Smooth muscle cell (in vitro differentiated cells): ENCODE measurements at regions not wholly inside any gene's neighbourhood (a gene's known extent, or its start where the extent isn't known, plus 50 kb on each side); places are given as distances from the start of the nearest gene placed in this dataset.

Experiments
- DNase-seq: peaks from one replicate; lab custom pipeline; 2025; ENCODE audit not compliant: unreplicated experiment; lab: John Stamatoyannopoulos, UW
- H2AFZ ChIP-seq: fragments of 200-600 bp; sonication (generic); 2 replicates; pipeline ENCODE4 v1.6.0; 2016; ENCODE audit warnings: antibody characterized with exemption, low read depth, mild to moderate bottlenecking
- H3F3A ChIP-seq: fragments of 200-600 bp; sonication (generic); 2 replicates; pipeline ENCODE4 v1.6.0; 2017; ENCODE audit warnings: antibody characterized with exemption, low read depth
- H3K27ac ChIP-seq: fragments of 200-600 bp; sonication (generic); 2 replicates; pipeline ENCODE4 v1.5.1; 2016; ENCODE audit warnings: low read depth, mild to moderate bottlenecking
- H3K27me3 ChIP-seq: fragments of 200-600 bp; sonication (generic); 2 replicates; pipeline ENCODE4 v1.6.1; 2016; ENCODE audit warnings: low read depth, mild to moderate bottlenecking
- H3K36me3 ChIP-seq: fragments of 200-600 bp; sonication (generic); 2 replicates; pipeline ENCODE4 v1.5.1; 2016; ENCODE audit warnings: low read depth
- H3K4me1 ChIP-seq: fragments of 200-600 bp; sonication (generic); 2 replicates; pipeline ENCODE4 v1.5.1; 2016; ENCODE audit warnings: low read depth
- H3K4me2 ChIP-seq: fragments of 200-600 bp; sonication (generic); 2 replicates; pipeline ENCODE4 v1.6.0; 2016; ENCODE audit warnings: mild to moderate bottlenecking
- H3K4me3 ChIP-seq: fragments of 200-600 bp; sonication (generic); 2 replicates; pipeline ENCODE4 v1.5.1; 2016; ENCODE audit warnings: mild to moderate bottlenecking
- H3K79me2 ChIP-seq: fragments of 200-600 bp; sonication (generic); 2 replicates; pipeline ENCODE4 v1.6.0; 2016; ENCODE audit warnings: low read depth, mild to moderate bottlenecking
- H3K9ac ChIP-seq: fragments of 200-600 bp; sonication (generic); 2 replicates; pipeline ENCODE4 v1.6.0; 2016; ENCODE audit warnings: low read depth
- H3K9me3 ChIP-seq: fragments of 200-600 bp; sonication (generic); replicated peaks from 2 replicates; pipeline ENCODE4 v1.5.1; 2016; ENCODE audit warnings: low read depth
- H4K20me1 ChIP-seq: fragments of 200-600 bp; sonication (generic); 2 replicates; pipeline ENCODE4 v1.6.0; 2016; ENCODE audit warnings: low read depth
- CTCF ChIP-seq: fragments of 200-600 bp; sonication (generic); IDR thresholded peaks from 2 replicates; pipeline ENCODE4 v1.5.1; 2017; ENCODE audit warnings: borderline replicate concordance, mild to moderate bottlenecking, antibody characterized with exemption; ENCODE audit not compliant: insufficient read depth, poor library complexity, severe bottlenecking
- WGBS: methylation state at CpG from one replicate; pipeline ENCODE4 v1.1.7; 2016; ENCODE audit warnings: low lambda C conversion rate; 5-methylcytosine and 5-hydroxymethylcytosine counted together

DNA sequence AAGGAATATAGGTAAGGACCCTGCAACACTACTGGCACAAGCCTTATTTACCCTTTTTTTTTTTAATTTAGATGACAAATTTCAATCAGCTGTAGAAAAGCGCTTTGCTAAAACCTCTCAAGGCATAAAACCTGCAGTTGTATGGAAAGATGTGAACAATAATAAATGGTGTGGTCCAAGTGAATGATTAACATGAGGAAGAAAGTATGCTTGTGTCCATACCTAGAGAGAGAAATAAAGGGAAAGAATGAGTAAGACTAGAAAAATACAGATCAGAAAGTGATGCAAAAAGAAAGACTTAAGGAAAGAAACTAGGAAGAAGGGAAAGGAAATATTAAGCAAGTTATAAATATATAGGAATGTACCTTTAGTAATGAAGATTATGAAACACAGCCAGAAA is 119.2 kb upstream of the SCN7A start:
- no peak overlapping the region for H3K9ac ChIP-seq
- H3K79me2 ChIP-seq = no peaks in the 10 kb centered on the region
- no peaks in the 10 kb centered on the region for H3K36me3 ChIP-seq
- H2AFZ ChIP-seq = no peak overlapping the region
- H3K4me1 ChIP-seq = no peaks in the 10 kb centered on the region
- no peaks in the 10 kb centered on the region for H3F3A ChIP-seq
- 100% methylated on average over 1 of the region's 1 CpG for WGBS
- DNase-seq = no peak
- H3K4me2 ChIP-seq = no peak overlapping the region
- no peak overlapping the region for H3K4me3 ChIP-seq
- H3K9me3 ChIP-seq = no peaks in the 10 kb centered on the region
- TF ChIP-seq CTCF = no peak
- no peaks in the 10 kb centered on the region for H3K27me3 ChIP-seq
- H3K27ac ChIP-seq = no peak overlapping the region
- no peaks in the 10 kb centered on the region for H4K20me1 ChIP-seq

DNA sequence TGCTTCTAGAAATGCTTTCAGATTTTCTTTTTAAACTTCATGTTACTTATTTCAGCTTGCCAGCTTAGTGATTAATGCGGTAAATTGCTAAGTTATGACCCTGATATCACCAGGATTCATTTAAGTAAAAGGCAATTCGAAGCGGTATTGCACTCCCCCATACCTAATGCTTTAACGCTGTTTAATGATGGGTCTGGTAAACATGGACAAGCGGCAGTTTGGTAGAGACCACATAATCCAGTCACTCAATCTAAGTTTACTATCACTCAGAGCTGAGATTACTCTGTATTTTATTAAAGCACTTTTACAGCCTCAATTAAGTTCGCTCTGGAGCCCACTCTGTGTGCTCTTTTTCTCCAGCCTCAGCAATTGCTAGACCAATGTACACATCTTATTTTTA is 118.2 kb upstream of the SCN7A start:
- Histone ChIP-seq H3K27me3 (no peaks in the 10 kb centered on the region), H3K27ac (no peak overlapping the region), H3K9me3 (no peaks in the 10 kb centered on the region), H3K4me2 (peak overlapping the region; percentile 33), H3K79me2 (no peaks in the 10 kb centered on the region), H3K36me3 (no peaks in the 10 kb centered on the region), H3K4me1 (no peaks in the 10 kb centered on the region), H3K4me3 (no peak overlapping the region), H4K20me1 (no peaks in the 10 kb centered on the region), H2AFZ (no peak overlapping the region), H3K9ac (no peak overlapping the region), H3F3A (no peaks in the 10 kb centered on the region)
- 33% methylated on average over 6 of the region's 6 CpGs for WGBS
- no peak for DNase-seq
- TF ChIP-seq CTCF = no peak

DNA sequence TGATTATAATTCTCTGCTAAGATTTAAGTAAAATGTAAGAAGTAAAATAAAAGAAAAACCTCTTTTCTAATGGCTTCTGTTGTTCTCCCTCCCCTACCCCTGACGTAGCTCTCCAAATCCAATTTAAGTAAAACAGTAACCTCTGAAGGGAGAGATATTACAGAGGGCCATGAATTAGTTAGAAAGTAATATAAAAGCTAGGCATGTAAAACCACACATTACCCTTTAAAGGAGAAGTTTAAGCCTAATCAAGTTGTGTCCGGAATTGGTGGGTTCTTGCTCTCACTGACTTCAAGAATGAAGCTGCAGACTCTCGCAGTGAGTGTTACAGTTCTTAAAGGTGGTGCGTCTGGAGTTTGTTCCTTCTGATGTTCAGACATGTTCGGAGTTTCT is 116.9 kb upstream of the SCN7A start:
- H3K9ac ChIP-seq = no peak overlapping the region
- no peaks in the 10 kb centered on the region for H4K20me1 ChIP-seq
- H3K27me3 ChIP-seq = no peaks in the 10 kb centered on the region
- WGBS = 86% methylated on average over 5 of the region's 5 CpGs
- H3K4me3 ChIP-seq = no peak overlapping the region
- peak overlapping the region; percentile 40 for H3K4me2 ChIP-seq
- H3K27ac ChIP-seq = no peak overlapping the region
- H3F3A ChIP-seq = no peaks in the 10 kb centered on the region
- H3K9me3 ChIP-seq = no peaks in the 10 kb centered on the region
- TF ChIP-seq CTCF = no peak
- no peak for DNase-seq
- H3K36me3 ChIP-seq = no peaks in the 10 kb centered on the region
- H3K4me1 ChIP-seq = no peaks in the 10 kb centered on the region
- H3K79me2 ChIP-seq = no peaks in the 10 kb centered on the region
- no peak overlapping the region for H2AFZ ChIP-seq

- Histone ChIP-seq H3K9ac (no peak overlapping the region), H3K4me1 (no peaks in the 10 kb centered on the region), H3K4me2 (peak overlapping the region; percentile 40), H2AFZ (no peak overlapping the region), H3K36me3 (no peaks in the 10 kb centered on the region), H3F3A (no peaks in the 10 kb centered on the region), H3K27ac (no peak overlapping the region), H4K20me1 (no peaks in the 10 kb centered on the region), H3K27me3 (no peaks in the 10 kb centered on the region), H3K79me2 (no peaks in the 10 kb centered on the region), H3K4me3 (no peak overlapping the region), H3K9me3 (no peaks in the 10 kb centered on the region)
- TF ChIP-seq CTCF = no peak
- DNase-seq = no peak
- 61% methylated on average over 28 of the region's 28 CpGs for WGBS
Measured at GRCh38 chr2:166610180-166610912, 116.3 kb upstream of the SCN7A start.
